ENCODE measurements at regions not wholly inside any gene's neighbourhood (a gene's known extent, or its start where the extent isn't known, plus 50 kb on each side); places are given as distances from the start of the nearest gene placed in this dataset.
A peak's percentile ranks its signal among the peaks of the same experiment; 100 is the strongest.

DNA sequence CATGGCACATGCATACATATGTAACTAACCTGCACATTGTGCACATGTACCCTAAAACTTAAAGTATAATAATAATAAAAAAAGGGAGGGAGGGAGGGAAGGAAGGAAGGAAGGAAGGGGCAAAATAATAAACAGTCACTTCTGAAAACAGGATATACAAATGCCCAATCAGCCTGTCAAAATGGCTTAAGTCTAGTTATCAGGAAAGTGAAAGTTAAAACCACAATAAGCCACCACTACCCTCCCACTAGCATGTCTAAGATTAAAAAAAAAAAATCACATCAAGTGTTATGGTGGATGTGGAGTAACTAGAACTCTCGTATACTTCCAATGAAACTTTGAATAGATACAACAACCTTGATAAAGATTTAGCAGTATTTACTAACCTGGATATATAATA is 145.6 kb upstream of the GMNC start:
- H3K27ac ChIP-seq (ENCODE audit: low read depth, low read length, poor library complexity, severe bottlenecking): no peak overlapping the region
- H3K36me3 ChIP-seq (ENCODE audit: insufficient read depth, low read length, poor library complexity, severe bottlenecking): no peaks in the 10 kb centered on the region
- CTCF ChIA-PET: no interaction called here
- H3K4me3 ChIP-seq (ENCODE audit: low read depth, low read length, poor library complexity, severe bottlenecking): no peak overlapping the region
- BruUV-seq (replicated peaks): no TSS peak
- POLR2A ChIA-PET (ENCODE audit: low non-redundant PET): no interaction called here
- peaks cover 20% of the 10 kb centered on the region for H3K4me1 ChIP-seq (ENCODE audit: insufficient read depth, low read length, poor library complexity, severe bottlenecking)
- H3K27me3 ChIP-seq (replicated peaks; ENCODE audit: insufficient read depth, low read depth, low read length, poor library complexity): no peaks in the 10 kb centered on the region
- no peak for TF ChIP-seq EZH2 (IDR thresholded peaks at IDR 0.05; ENCODE audit: borderline replicate concordance, low read depth, low read length, poor library complexity, severe bottlenecking)
- TF ChIP-seq, protein P1, sequence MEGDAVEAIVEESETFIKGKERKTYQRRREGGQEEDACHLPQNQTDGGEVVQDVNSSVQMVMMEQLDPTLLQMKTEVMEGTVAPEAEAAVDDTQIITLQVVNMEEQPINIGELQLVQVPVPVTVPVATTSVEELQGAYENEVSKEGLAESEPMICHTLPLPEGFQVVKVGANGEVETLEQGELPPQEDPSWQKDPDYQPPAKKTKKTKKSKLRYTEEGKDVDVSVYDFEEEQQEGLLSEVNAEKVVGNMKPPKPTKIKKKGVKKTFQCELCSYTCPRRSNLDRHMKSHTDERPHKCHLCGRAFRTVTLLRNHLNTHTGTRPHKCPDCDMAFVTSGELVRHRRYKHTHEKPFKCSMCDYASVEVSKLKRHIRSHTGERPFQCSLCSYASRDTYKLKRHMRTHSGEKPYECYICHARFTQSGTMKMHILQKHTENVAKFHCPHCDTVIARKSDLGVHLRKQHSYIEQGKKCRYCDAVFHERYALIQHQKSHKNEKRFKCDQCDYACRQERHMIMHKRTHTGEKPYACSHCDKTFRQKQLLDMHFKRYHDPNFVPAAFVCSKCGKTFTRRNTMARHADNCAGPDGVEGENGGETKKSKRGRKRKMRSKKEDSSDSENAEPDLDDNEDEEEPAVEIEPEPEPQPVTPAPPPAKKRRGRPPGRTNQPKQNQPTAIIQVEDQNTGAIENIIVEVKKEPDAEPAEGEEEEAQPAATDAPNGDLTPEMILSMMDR (conservative IDR thresholded peaks at IDR 0.05; ENCODE audit: low read depth, low read length): no peak
- DNase-seq (ENCODE audit: low spot score): no peak
- intact Hi-C loops (cut with micrococcal nuclease; ENCODE audit: unreplicated experiment): no loop called here
- H3K9me3 ChIP-seq (ENCODE audit: low read depth, low read length, poor library complexity, severe bottlenecking): peaks cover 4% of the 10 kb centered on the region

DNA sequence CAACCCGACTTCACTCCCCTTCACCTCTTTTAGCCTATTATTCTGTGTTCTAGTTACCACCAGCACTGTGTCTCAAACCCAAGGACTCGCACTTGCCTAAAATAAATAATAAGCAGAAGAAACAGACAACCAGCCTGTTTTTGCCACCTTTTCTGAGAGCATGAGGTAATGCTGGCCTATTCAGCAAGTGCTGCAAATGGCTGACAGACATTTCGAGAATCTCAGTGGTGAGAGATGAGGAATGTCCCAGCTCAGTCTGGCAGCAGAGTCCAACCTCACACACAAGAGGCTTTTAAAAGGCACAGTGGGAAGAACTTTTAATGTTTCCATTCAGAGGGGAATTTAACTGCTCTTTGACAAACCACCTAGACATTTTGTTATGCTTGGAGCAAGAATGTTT is 143.3 kb upstream of the GMNC start:
- H3K27me3 ChIP-seq (replicated peaks; ENCODE audit: insufficient read depth, low read depth, low read length, poor library complexity): no peaks in the 10 kb centered on the region
- no peak overlapping the region for H3K4me3 ChIP-seq (ENCODE audit: low read depth, low read length, poor library complexity, severe bottlenecking)
- intact Hi-C loops (cut with micrococcal nuclease; ENCODE audit: unreplicated experiment): no loop called here
- no peak for DNase-seq (ENCODE audit: low spot score)
- POLR2A ChIA-PET (ENCODE audit: low non-redundant PET): no interaction called here
- peaks cover 4% of the 10 kb centered on the region for H3K9me3 ChIP-seq (ENCODE audit: low read depth, low read length, poor library complexity, severe bottlenecking)
- H3K27ac ChIP-seq (ENCODE audit: low read depth, low read length, poor library complexity, severe bottlenecking): peak overlapping the region; percentile 22
- CTCF ChIA-PET: no interaction called here
- H3K36me3 ChIP-seq (ENCODE audit: insufficient read depth, low read length, poor library complexity, severe bottlenecking): no peaks in the 10 kb centered on the region
- peaks cover 37% of the 10 kb centered on the region for H3K4me1 ChIP-seq (ENCODE audit: insufficient read depth, low read length, poor library complexity, severe bottlenecking)
- no TSS peak for BruUV-seq (replicated peaks)
- TF ChIP-seq EZH2 (IDR thresholded peaks at IDR 0.05; ENCODE audit: borderline replicate concordance, low read depth, low read length, poor library complexity, severe bottlenecking): no peak
- TF ChIP-seq, protein P1 (conservative IDR thresholded peaks at IDR 0.05; ENCODE audit: low read depth, low read length): no peak

DNA sequence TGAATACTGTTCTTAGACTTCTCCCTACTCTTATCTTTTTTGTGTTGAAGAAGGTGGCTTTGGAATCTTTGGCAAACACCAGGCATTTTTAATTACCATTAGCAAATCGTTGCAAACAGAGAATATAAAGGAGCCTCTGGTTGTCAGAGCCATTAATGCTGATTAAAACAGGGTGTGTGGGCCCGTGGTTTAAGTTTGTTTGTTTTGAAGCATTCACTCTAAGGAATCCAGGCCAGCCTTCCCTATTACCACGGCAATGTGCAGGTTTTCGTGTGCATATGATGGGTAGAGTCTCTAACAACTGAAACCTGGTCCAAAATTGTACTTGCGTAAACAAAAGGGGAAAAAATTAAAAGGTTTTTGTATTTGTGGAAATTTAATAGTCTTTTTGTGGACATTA is 141.2 kb upstream of the GMNC start:
- ChIA-PET CTCF (no interaction called here), POLR2A (ENCODE audit: low non-redundant PET) (no interaction called here)
- Histone ChIP-seq H3K4me1 (ENCODE audit: insufficient read depth, low read length, poor library complexity, severe bottlenecking) (peaks cover 52% of the 10 kb centered on the region), H3K4me3 (ENCODE audit: low read depth, low read length, poor library complexity, severe bottlenecking) (no peak overlapping the region), H3K9me3 (ENCODE audit: low read depth, low read length, poor library complexity, severe bottlenecking) (peaks cover 4% of the 10 kb centered on the region), H3K36me3 (ENCODE audit: insufficient read depth, low read length, poor library complexity, severe bottlenecking) (no peaks in the 10 kb centered on the region), H3K27me3 (replicated peaks; ENCODE audit: insufficient read depth, low read depth, low read length, poor library complexity) (no peaks in the 10 kb centered on the region), H3K27ac (ENCODE audit: low read depth, low read length, poor library complexity, severe bottlenecking) (no peak overlapping the region)
- no TSS peak for BruUV-seq (replicated peaks)
- no peak for TF ChIP-seq EZH2 (IDR thresholded peaks at IDR 0.05; ENCODE audit: borderline replicate concordance, low read depth, low read length, poor library complexity, severe bottlenecking)
- TF ChIP-seq, protein P1 (conservative IDR thresholded peaks at IDR 0.05; ENCODE audit: low read depth, low read length): no peak
- no peak for DNase-seq (ENCODE audit: low spot score)
- intact Hi-C loops (cut with micrococcal nuclease; ENCODE audit: unreplicated experiment): loop anchor here (5.0 kb wide), 1 partner anchor 1501 kb away; no protein-coding TSS in a partner anchor

Data from A673 (cell line).